GM21423 (cell line): ENCODE measurements at regions not wholly inside any gene's neighbourhood (a gene's known extent, or its start where the extent isn't known, plus 50 kb on each side); places are given as distances from the start of the nearest gene placed in this dataset.
"Not testable (repeated sequence)": the region's sequence is repeated elsewhere in the genome, so short reads cannot be mapped to it uniquely, and the experiment has no call there.

Experiments
- ATAC-seq: cut with Tn5 transposase; IDR thresholded peaks from one replicate; pipeline ENCODE4 v1.9.1; 2021; ENCODE audit warnings: mild to moderate bottlenecking, moderate library complexity; ENCODE audit not compliant: unreplicated experiment

GRCh38 chrX:148080593-148080992, 99.5 kb downstream of the FMR1NB start:
- ATAC-seq = no peak

GRCh38 chrX:148084611-148085010, 103.5 kb downstream of the FMR1NB start:
- ATAC-seq = no peak

- no peak for ATAC-seq
Observed at GRCh38 chrX:148120151-148120550, 139.0 kb downstream of the FMR1NB start.

- ATAC-seq = no peak
Observed at GRCh38 chrX:148120999-148121623, 140.0 kb downstream of the FMR1NB start.

- not testable (repeated sequence) for ATAC-seq
Observed at GRCh38 chrX:148128872-148129505, 147.9 kb downstream of the FMR1NB start.

GRCh38 chrX:148133105-148133725, 152.1 kb downstream of the FMR1NB start:
- ATAC-seq = no peak

GRCh38 chrX:148134578-148134977, 153.4 kb downstream of the FMR1NB start:
- ATAC-seq = no peak

GRCh38 chrX:148135738-148136137, 154.6 kb downstream of the FMR1NB start:
- no peak for ATAC-seq

GRCh38 chrX:148146121-148146520, 165.0 kb downstream of the FMR1NB start:
- no peak for ATAC-seq

GRCh38 chrX:148156986-148157385, 175.8 kb downstream of the FMR1NB start:
- ATAC-seq = no peak

GRCh38 chrX:148159796-148160195, 178.7 kb downstream of the FMR1NB start:
- no peak for ATAC-seq

GRCh38 chrX:148161701-148162100, 180.6 kb downstream of the FMR1NB start:
- ATAC-seq = no peak

- ATAC-seq = no peak
Observed at GRCh38 chrX:148185631-148186030, 204.5 kb downstream of the FMR1NB start.

GRCh38 chrX:148192547-148192946, 211.4 kb downstream of the FMR1NB start:
- no peak for ATAC-seq

GRCh38 chrX:148193759-148194158, 212.6 kb downstream of the FMR1NB start:
- no peak for ATAC-seq

- ATAC-seq = no peak
Observed at GRCh38 chrX:148203531-148203930, 222.4 kb downstream of the FMR1NB start.

- no peak for ATAC-seq
Observed at GRCh38 chrX:148204195-148204594, 223.1 kb downstream of the FMR1NB start.

- ATAC-seq = no peak
Observed at GRCh38 chrX:148214786-148215185, 233.6 kb downstream of the FMR1NB start.

GRCh38 chrX:148215726-148216125, 234.6 kb downstream of the FMR1NB start:
- no peak for ATAC-seq

- ATAC-seq = no peak
Observed at GRCh38 chrX:148223361-148223760, 242.2 kb downstream of the FMR1NB start.

GRCh38 chrX:148228521-148228920, 247.4 kb downstream of the FMR1NB start:
- ATAC-seq = no peak

- ATAC-seq = no peak
Observed at GRCh38 chrX:148229801-148230303, 248.7 kb downstream of the FMR1NB start.
